Fibroblast of upper back skin (primary cell): ENCODE measurements at regions not wholly inside any gene's neighbourhood (a gene's known extent, or its start where the extent isn't known, plus 50 kb on each side); places are given as distances from the start of the nearest gene placed in this dataset.
"Not testable (repeated sequence)": the region's sequence is repeated elsewhere in the genome, so short reads cannot be mapped to it uniquely, and the experiment has no call there.

ENCODE experiments used
- DNase-seq: peaks from one replicate; pipeline ENCODE4 v3.0.0-alpha.2; 2013

GRCh38 chr1:148432318-148432717 is 50.8 kb downstream of the PPIAL4G start:
- DNase-seq, result peak; percentile 0

GRCh38 chr1:148429856-148430255 is 53.2 kb downstream of the PPIAL4G start:
- not testable (repeated sequence) for DNase-seq

- peak; percentile 35 for DNase-seq
These were observed 56.0 kb downstream of the PPIAL4G start for GRCh38 chr1:148426940-148427611.

GRCh38 chr1:148426385-148426784 is 56.7 kb downstream of the PPIAL4G start:
- DNase-seq, result not testable (repeated sequence)

GRCh38 chr1:148424143-148425003 is 58.7 kb downstream of the PPIAL4G start:
- DNase-seq, result peak; percentile 52

- DNase-seq, result not testable (repeated sequence)
These were observed 60.2 kb downstream of the PPIAL4G start for GRCh38 chr1:148422921-148423320.

- not testable (repeated sequence) for DNase-seq
These were observed 65.9 kb downstream of the PPIAL4G start for GRCh38 chr1:148417241-148417640.

- DNase-seq, result not testable (repeated sequence)
These were observed 69.7 kb downstream of the PPIAL4G start for GRCh38 chr1:148413385-148413784.

GRCh38 chr1:148404786-148405568 is 78.1 kb downstream of the PPIAL4G start:
- not testable (repeated sequence) for DNase-seq

GRCh38 chr1:148403925-148404324 is 79.2 kb downstream of the PPIAL4G start:
- not testable (repeated sequence) for DNase-seq

GRCh38 chr1:148403085-148403456 is 80.0 kb downstream of the PPIAL4G start:
- not testable (repeated sequence) for DNase-seq

GRCh38 chr1:148402152-148403084 is 80.7 kb downstream of the PPIAL4G start:
- DNase-seq, result peak; percentile 64

- DNase-seq, result not testable (repeated sequence)
These were observed 85.6 kb downstream of the PPIAL4G start for GRCh38 chr1:148397516-148397915.

GRCh38 chr1:148392505-148392904 is 90.6 kb downstream of the PPIAL4G start:
- DNase-seq, result not testable (repeated sequence)

GRCh38 chr1:148391323-148391722 is 91.8 kb downstream of the PPIAL4G start:
- DNase-seq, result not testable (repeated sequence)

- DNase-seq, result no peak
These were observed 94.1 kb downstream of the PPIAL4G start for GRCh38 chr1:148389027-148389339.

- DNase-seq, result peak; percentile 91
These were observed 94.7 kb downstream of the PPIAL4G start for GRCh38 chr1:148388260-148389026.

GRCh38 chr1:148387949-148388259 is 95.2 kb downstream of the PPIAL4G start:
- DNase-seq, result not testable (repeated sequence)

- not testable (repeated sequence) for DNase-seq
These were observed 95.8 kb downstream of the PPIAL4G start for GRCh38 chr1:148387122-148387948.

GRCh38 chr1:148386617-148387016 is 96.5 kb downstream of the PPIAL4G start:
- DNase-seq, result no peak

GRCh38 chr1:148386031-148386398 is 97.1 kb downstream of the PPIAL4G start:
- DNase-seq, result not testable (repeated sequence)
